Right lobe of liver (tissue), 4 donors: ENCODE measurements at regions not wholly inside any gene's neighbourhood (a gene's known extent, or its start where the extent isn't known, plus 50 kb on each side); places are given as distances from the start of the nearest gene placed in this dataset.

Experiments
- POLR2A ChIP-seq: fragments of 450-650 bp; IDR thresholded peaks from one replicate; pipeline ENCODE4 v1.6.1; 2017; ENCODE audit warnings: antibody characterized with exemption, mild to moderate bottlenecking
- TF ChIP-seq, protein P1 (sequence below), 4 donors: fragments of 200-600 bp in 3 of 4; fragments of 450-650 bp in 1 of 4; IDR thresholded peaks; one replicate each; pipeline versions ENCODE4 v1.5.1 to v1.8.0; 2016 to 2022; ENCODE audit warnings: antibody characterized with exemption in 4 of 4, mild to moderate bottlenecking in 2 of 4
- donor health status: DM: no; HTN: no; CAD: no.
- donor health status: DM: no; HTN: no; CAD: no.
- donor health status: DM: no; HTN: yes; CAD: no.

DNA sequence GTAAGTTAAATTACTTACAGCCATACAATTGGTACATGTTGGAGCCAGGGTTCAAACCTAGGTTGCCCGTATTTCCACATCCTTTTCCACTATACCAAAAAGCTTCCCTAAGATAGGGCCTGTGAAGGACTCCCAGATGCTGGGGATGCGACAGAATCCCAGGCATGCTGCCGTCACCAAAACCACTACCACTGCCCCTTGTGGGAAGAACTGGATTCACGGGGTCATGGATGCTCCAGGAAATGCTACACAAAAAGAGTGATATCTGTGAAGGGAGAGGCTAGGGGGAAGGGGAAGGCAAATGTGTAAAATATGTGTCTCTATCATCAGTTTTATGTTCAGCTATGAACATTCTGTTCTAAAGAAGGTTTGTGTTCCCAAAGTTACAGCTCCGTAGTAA, 133.9 kb upstream of the IVNS1ABP start:
- no peak for TF ChIP-seq POLR2A
- TF ChIP-seq, protein P1, sequence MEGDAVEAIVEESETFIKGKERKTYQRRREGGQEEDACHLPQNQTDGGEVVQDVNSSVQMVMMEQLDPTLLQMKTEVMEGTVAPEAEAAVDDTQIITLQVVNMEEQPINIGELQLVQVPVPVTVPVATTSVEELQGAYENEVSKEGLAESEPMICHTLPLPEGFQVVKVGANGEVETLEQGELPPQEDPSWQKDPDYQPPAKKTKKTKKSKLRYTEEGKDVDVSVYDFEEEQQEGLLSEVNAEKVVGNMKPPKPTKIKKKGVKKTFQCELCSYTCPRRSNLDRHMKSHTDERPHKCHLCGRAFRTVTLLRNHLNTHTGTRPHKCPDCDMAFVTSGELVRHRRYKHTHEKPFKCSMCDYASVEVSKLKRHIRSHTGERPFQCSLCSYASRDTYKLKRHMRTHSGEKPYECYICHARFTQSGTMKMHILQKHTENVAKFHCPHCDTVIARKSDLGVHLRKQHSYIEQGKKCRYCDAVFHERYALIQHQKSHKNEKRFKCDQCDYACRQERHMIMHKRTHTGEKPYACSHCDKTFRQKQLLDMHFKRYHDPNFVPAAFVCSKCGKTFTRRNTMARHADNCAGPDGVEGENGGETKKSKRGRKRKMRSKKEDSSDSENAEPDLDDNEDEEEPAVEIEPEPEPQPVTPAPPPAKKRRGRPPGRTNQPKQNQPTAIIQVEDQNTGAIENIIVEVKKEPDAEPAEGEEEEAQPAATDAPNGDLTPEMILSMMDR (IDR thresholded peaks at IDR 0.05): no peak
